Gastroesophageal sphincter (tissue), 3 donors: ENCODE measurements at regions not wholly inside any gene's neighbourhood (a gene's known extent, or its start where the extent isn't known, plus 50 kb on each side); places are given as distances from the start of the nearest gene placed in this dataset.

Experiments
- POLR2A ChIP-seq, 2 donors: fragments of 450-650 bp; IDR thresholded peaks; one replicate each; pipeline ENCODE4 v1.6.1; 2017; ENCODE audit warnings: antibody characterized with exemption in 2 of 2, mild to moderate bottlenecking in 2 of 2, moderate library complexity in 1 of 2
- TF ChIP-seq, protein P1 (sequence below), 4 experiments: fragments of 200-600 bp in 2 of 4; fragments of 450-650 bp in 2 of 4; sonication (generic) in 1 of 4; IDR thresholded peaks; one replicate each; pipeline ENCODE4 v1.5.1; 2017 to 2019; ENCODE audit warnings: antibody characterized with exemption in 4 of 4, mild to moderate bottlenecking in 2 of 4, moderate library complexity in 2 of 4

DNA sequence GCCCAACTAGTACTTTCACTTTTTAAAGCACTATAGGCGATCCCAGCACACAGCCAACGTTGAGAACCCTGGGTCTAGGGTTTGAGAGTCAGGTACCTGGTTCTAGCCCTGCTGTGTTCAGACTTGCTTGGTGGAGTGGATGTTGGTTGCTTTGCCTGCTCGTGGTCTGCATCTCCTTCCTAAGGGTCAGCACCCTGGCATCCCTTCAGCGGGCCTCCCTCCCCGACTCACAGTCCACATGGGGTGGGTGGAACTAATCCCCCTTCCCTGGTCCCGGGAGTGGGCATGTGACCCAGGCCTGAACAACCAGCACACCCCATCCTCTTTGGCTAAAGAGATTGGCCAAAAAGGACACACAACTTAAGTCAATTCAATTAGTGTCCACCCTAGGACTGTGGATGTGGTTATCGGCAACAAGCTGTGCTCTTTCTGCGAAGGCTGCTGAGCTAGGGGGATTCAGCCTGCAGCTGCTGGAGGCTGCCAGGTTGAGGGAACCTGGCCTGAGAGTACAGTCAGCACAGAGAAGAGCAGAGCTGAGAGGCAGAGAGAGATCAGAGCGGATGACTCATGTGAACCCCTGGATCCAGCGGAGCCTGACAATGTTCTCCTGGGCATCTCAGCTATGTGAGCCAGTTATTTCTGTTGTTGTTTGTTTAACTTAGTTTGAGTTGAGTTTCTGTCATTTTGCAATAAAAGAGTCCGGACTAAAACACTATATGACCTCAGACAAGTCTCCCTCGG lies 138.9 kb downstream of the ACTL8 start:
- TF ChIP-seq, protein P1, sequence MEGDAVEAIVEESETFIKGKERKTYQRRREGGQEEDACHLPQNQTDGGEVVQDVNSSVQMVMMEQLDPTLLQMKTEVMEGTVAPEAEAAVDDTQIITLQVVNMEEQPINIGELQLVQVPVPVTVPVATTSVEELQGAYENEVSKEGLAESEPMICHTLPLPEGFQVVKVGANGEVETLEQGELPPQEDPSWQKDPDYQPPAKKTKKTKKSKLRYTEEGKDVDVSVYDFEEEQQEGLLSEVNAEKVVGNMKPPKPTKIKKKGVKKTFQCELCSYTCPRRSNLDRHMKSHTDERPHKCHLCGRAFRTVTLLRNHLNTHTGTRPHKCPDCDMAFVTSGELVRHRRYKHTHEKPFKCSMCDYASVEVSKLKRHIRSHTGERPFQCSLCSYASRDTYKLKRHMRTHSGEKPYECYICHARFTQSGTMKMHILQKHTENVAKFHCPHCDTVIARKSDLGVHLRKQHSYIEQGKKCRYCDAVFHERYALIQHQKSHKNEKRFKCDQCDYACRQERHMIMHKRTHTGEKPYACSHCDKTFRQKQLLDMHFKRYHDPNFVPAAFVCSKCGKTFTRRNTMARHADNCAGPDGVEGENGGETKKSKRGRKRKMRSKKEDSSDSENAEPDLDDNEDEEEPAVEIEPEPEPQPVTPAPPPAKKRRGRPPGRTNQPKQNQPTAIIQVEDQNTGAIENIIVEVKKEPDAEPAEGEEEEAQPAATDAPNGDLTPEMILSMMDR (IDR thresholded peaks at IDR 0.05), result no peak
- TF ChIP-seq POLR2A (IDR thresholded peaks at IDR 0.05), result no peak
